Astrocyte (in vitro differentiated cells and primary cell): ENCODE measurements at regions not wholly inside any gene's neighbourhood (a gene's known extent, or its start where the extent isn't known, plus 50 kb on each side); places are given as distances from the start of the nearest gene placed in this dataset.

Source experiments
- DNase-seq: peaks from one replicate; pipeline ENCODE4 v3.0.0-alpha.2; 2010; ENCODE audit warnings: low read depth
- FAIRE-seq: peaks from 2 replicates; lab custom pipeline; 2011; peaks lifted over from hg19 to GRCh38; lab: Jason Lieb, UNC
- H2AFZ ChIP-seq: 2 replicates; pipeline ENCODE4 v1.6.0; 2012; ENCODE audit warnings: low read depth, low read length, inconsistent platforms
- H3K27ac ChIP-seq: 2 replicates; pipeline ENCODE4 v1.5.1; 2011; ENCODE audit warnings: low read depth, low read length, inconsistent platforms
- H3K27me3 ChIP-seq: 2 replicates; pipeline ENCODE4 v1.6.0; 2011; ENCODE audit warnings: low read length, inconsistent platforms; ENCODE audit not compliant: insufficient read depth
- H3K36me3 ChIP-seq: 2 replicates; pipeline ENCODE4 v1.5.1; 2011; ENCODE audit warnings: low read length, inconsistent platforms; ENCODE audit not compliant: insufficient read depth
- H3K4me1 ChIP-seq: 2 replicates; pipeline ENCODE4 v1.5.1; 2011; ENCODE audit warnings: low read length, inconsistent platforms; ENCODE audit not compliant: insufficient read depth
- H3K4me2 ChIP-seq: 2 replicates; pipeline ENCODE4 v1.6.0; 2012; ENCODE audit warnings: low read length, inconsistent platforms
- H3K4me3 ChIP-seq: 2 replicates; pipeline ENCODE4 v1.5.1; 2011; ENCODE audit warnings: low read depth, mild to moderate bottlenecking, low read length, inconsistent platforms; ENCODE audit not compliant: insufficient read depth
- H3K79me2 ChIP-seq: 2 replicates; pipeline ENCODE4 v1.6.0; 2012; ENCODE audit warnings: mild to moderate bottlenecking, low read length, inconsistent platforms; ENCODE audit not compliant: insufficient read depth
- H3K9ac ChIP-seq: 2 replicates; pipeline ENCODE4 v1.6.0; 2012; ENCODE audit warnings: mild to moderate bottlenecking, low read length, inconsistent platforms
- H3K9me3 ChIP-seq: 2 replicates; pipeline ENCODE4 v1.5.1; 2012; ENCODE audit warnings: low read depth, mild to moderate bottlenecking, low read length, inconsistent platforms; ENCODE audit not compliant: insufficient read depth
- H4K20me1 ChIP-seq: 2 replicates; pipeline ENCODE4 v1.6.0; 2012; ENCODE audit warnings: low read length, inconsistent platforms; ENCODE audit not compliant: insufficient read depth
- H3K27ac Mint-ChIP-seq: one replicate; pipeline ENCODE4 v1.8.0; 2021; ENCODE audit warnings: mild to moderate bottlenecking, mixed read lengths; ENCODE audit not compliant: unreplicated experiment
- H3K27me3 Mint-ChIP-seq: one replicate; pipeline ENCODE4 v1.8.0; 2021; ENCODE audit warnings: low read depth, mixed read lengths; ENCODE audit not compliant: unreplicated experiment
- H3K36me3 Mint-ChIP-seq: one replicate; pipeline ENCODE4 v1.8.0; 2021; ENCODE audit warnings: low read depth, mixed read lengths; ENCODE audit not compliant: unreplicated experiment
- H3K4me1 Mint-ChIP-seq: one replicate; pipeline ENCODE4 v1.8.0; 2021; ENCODE audit warnings: low read depth, mixed read lengths; ENCODE audit not compliant: unreplicated experiment
- H3K4me3 Mint-ChIP-seq: one replicate; pipeline ENCODE4 v1.8.0; 2021; ENCODE audit warnings: mild to moderate bottlenecking, moderate library complexity, mixed read lengths; ENCODE audit not compliant: unreplicated experiment
- H3K9me3 Mint-ChIP-seq: one replicate; pipeline ENCODE4 v1.8.0; 2021; ENCODE audit warnings: mild to moderate bottlenecking, mixed read lengths; ENCODE audit not compliant: unreplicated experiment
- EZH2 ChIP-seq: IDR thresholded peaks from 2 replicates; pipeline ENCODE4 v1.6.1; 2012; ENCODE audit warnings: mild to moderate bottlenecking, low read length, inconsistent platforms; ENCODE audit not compliant: insufficient read depth
- TF ChIP-seq, protein P1 (sequence below): IDR thresholded peaks from 2 replicates; pipeline ENCODE4 v1.5.1; 2011; ENCODE audit warnings: low read depth, mild to moderate bottlenecking, inconsistent platforms, low read length, moderate library complexity; ENCODE audit not compliant: insufficient read depth

- H3K9ac ChIP-seq = no peak overlapping the region
- peaks cover 21% of the 10 kb centered on the region for H3K4me1 Mint-ChIP-seq
Observed at GRCh38 chr2:203626952-203627681, 79.3 kb upstream of the CD28 start.

DNA sequence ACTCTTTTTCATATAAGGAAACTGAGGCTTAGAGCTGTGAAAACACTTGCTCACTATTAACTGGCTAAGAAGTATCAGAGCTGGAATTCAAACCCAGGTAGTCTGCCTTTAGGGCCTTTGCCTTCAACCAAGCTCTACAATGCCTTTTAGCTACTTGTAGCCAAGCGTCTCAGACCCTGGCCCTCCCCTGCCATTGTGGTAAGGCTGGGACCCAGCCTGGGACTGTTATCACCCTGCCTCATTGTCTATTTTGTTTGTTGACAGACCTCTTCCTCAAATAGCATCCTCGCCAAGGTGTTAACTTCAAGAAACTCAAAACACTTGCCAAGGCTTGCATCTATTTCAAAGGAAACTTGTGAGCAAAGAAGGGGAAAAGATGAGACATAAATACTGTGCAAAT lies 76.7 kb upstream of the CD28 start:
- Mint-ChIP-seq H3K27ac (no peak overlapping the region), H3K36me3 (no peaks in the 10 kb centered on the region), H3K4me3 (no peak overlapping the region), H3K4me1 (peaks cover 9% of the 10 kb centered on the region), H3K27me3 (no peaks in the 10 kb centered on the region), H3K9me3 (no peaks in the 10 kb centered on the region)
- Histone ChIP-seq H4K20me1 (no peaks in the 10 kb centered on the region), H2AFZ (no peak overlapping the region), H3K4me3 (no peak overlapping the region), H3K9me3 (no peaks in the 10 kb centered on the region), H3K9ac (no peak overlapping the region), H3K27me3 (no peaks in the 10 kb centered on the region), H3K36me3 (no peaks in the 10 kb centered on the region), H3K4me1 (no peaks in the 10 kb centered on the region), H3K27ac (no peak overlapping the region), H3K4me2 (no peak overlapping the region), H3K79me2 (no peaks in the 10 kb centered on the region)
- DNase-seq (no peak), FAIRE-seq (no peak)
- TF ChIP-seq EZH2 = no peak
- TF ChIP-seq, protein P1, sequence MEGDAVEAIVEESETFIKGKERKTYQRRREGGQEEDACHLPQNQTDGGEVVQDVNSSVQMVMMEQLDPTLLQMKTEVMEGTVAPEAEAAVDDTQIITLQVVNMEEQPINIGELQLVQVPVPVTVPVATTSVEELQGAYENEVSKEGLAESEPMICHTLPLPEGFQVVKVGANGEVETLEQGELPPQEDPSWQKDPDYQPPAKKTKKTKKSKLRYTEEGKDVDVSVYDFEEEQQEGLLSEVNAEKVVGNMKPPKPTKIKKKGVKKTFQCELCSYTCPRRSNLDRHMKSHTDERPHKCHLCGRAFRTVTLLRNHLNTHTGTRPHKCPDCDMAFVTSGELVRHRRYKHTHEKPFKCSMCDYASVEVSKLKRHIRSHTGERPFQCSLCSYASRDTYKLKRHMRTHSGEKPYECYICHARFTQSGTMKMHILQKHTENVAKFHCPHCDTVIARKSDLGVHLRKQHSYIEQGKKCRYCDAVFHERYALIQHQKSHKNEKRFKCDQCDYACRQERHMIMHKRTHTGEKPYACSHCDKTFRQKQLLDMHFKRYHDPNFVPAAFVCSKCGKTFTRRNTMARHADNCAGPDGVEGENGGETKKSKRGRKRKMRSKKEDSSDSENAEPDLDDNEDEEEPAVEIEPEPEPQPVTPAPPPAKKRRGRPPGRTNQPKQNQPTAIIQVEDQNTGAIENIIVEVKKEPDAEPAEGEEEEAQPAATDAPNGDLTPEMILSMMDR = no peak

More at GRCh38 chr2:203626952-203627681, 79.3 kb upstream of the CD28 start:
- no peaks in the 10 kb centered on the region for H3K79me2 ChIP-seq
- H2AFZ ChIP-seq = no peak overlapping the region
- peaks cover 8% of the 10 kb centered on the region for H3K4me1 ChIP-seq
- FAIRE-seq = peak; percentile 86
- TF ChIP-seq, protein P1 = no peak
- no peak for TF ChIP-seq EZH2
- no peak overlapping the region for H3K4me3 Mint-ChIP-seq
- no peaks in the 10 kb centered on the region for H3K27me3 ChIP-seq
- H3K4me2 ChIP-seq = no peak overlapping the region
- no peak overlapping the region for H3K4me3 ChIP-seq
- H3K9me3 ChIP-seq = no peaks in the 10 kb centered on the region
- no peak overlapping the region for H3K27ac Mint-ChIP-seq
- peak overlapping the region; percentile 48 for H3K27ac ChIP-seq
- no peaks in the 10 kb centered on the region for H3K9me3 Mint-ChIP-seq
- peak; percentile 90 for DNase-seq
- no peaks in the 10 kb centered on the region for H3K36me3 Mint-ChIP-seq
- no peaks in the 10 kb centered on the region for H4K20me1 ChIP-seq
- no peaks in the 10 kb centered on the region for H3K27me3 Mint-ChIP-seq
- no peaks in the 10 kb centered on the region for H3K36me3 ChIP-seq
